ENCODE measurements at regions not wholly inside any gene's neighbourhood (a gene's known extent, or its start where the extent isn't known, plus 50 kb on each side); places are given as distances from the start of the nearest gene placed in this dataset.
A peak's percentile ranks its signal among the peaks of the same experiment; 100 is the strongest.

GRCh38 chr11:127567237-127567932, 566.8 kb upstream of the KIRREL3 start:
- DNase-seq = no peak

GRCh38 chr11:127564810-127565209, 564.2 kb upstream of the KIRREL3 start:
- no peak for DNase-seq

GRCh38 chr11:127559978-127560377, 559.4 kb upstream of the KIRREL3 start:
- no peak for DNase-seq

DNA sequence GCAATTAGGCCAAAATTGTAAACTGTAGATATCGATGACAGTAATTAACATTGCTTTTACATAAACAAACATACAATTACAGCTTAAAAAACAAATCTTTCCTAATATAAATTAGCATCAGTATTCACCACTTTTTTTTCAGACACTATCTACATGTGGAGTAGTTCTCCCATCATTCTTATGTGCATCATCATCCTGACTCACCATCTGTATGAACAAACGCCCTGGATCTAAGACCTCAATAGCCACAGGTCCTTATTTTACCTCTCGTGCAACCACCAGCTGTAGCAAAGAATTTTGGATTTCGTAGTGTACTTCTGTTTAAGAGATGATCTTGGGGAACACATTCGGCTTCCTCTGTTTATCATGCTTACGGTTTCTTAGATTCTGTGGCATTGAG, 551.9 kb upstream of the KIRREL3 start:
- no peak for DNase-seq

- DNase-seq = no peak
Observed at GRCh38 chr11:127531167-127531566, 530.6 kb upstream of the KIRREL3 start.

- DNase-seq = no peak
Observed at GRCh38 chr11:127528297-127528696, 527.7 kb upstream of the KIRREL3 start.

- no peak for DNase-seq
Observed at GRCh38 chr11:127524618-127525017, 524.0 kb upstream of the KIRREL3 start.

DNA sequence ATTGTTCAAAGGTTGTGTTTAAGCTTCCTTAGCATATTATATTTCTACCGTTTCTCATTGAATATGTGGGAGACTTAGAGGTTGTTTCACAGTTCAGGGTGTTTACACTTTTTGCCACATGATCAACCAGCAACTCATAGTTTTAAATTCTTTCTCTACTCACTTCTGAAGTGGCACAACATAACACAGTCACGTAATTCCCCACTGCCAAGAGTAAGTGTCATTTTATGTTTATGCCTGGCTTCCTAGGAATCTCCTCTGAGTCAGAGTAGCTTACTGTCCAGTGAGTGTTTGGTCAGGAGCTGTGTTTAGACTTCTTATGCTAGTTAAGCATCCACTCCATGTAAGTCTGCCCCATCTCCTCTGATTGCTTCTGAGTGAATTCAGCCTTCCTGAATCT, 520.8 kb upstream of the KIRREL3 start:
- DNase-seq = no peak

DNA sequence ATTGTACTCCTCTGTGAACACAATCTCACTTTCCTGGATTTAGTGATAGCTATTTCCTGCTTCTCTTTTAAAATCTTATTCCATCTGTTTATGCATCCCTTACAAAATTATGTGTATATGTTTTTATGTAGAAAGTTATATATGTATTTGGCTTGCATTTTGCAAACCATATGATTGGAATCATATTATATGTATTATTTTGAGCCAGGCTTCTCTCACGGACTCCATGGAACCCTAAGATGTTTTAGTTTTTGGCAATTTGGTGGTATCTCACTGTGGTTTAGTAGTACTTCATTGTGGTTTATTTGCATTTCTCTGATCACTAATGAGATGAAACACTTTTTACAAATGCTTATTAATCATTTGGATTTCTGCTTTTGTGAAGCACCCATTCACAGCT, 507.3 kb upstream of the KIRREL3 start:
- no peak for DNase-seq

GRCh38 chr11:127506647-127507046, 506.1 kb upstream of the KIRREL3 start:
- no peak for DNase-seq

DNA sequence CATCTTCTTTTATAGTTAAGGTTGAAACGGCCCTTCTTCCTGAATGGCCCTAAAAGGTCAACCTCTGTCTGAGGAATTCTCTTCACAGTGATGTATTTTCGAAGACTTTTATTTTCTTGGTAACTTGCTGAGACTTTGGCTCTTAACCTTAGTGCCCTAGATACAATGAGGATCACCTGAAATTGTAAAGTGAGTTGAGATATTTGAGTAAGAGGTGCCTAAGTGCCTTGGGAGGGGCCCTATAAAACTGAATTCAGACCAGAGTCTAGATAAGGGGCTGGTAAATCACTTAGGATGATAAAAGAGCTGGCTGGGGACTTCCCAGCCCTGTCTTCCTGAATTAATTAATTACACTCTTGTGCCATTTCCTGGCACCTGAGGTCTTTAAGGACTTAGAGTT, 505.6 kb upstream of the KIRREL3 start:
- no peak for DNase-seq

- DNase-seq = no peak
Observed at GRCh38 chr11:127496165-127496564, 495.6 kb upstream of the KIRREL3 start.

DNA sequence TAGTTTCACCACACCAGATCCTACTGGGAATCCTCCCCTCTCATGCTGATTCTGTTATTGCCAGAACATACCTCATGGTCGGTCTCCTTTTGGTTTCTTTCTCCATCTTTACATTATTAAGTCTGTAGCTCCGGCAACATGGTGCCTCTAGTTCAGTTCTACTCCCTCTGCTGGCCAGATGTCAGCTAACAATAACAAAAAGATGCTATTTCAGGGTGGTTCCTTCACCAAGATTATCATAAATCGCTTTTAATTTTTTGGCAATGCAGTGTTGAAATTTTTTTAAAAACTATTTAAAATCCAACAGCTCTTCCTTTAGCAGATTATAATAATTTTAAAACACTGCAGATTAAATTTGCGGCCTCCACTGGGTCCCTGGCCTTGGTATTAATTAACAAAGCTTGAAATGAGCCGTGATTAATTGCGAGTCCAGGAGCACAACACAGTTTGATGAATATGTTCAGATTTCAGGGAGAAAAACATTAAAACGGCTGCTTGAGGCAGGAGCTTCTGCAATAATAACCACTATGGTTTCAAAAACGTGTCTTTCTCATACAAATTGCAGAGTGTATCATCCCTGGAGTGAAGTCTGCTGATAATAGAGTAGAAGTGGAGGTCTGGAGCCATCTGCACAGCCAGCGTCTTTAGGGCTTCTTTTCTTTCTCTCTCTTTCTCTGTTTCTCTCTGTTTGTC, 492.9 kb upstream of the KIRREL3 start:
- no peak for DNase-seq

DNA sequence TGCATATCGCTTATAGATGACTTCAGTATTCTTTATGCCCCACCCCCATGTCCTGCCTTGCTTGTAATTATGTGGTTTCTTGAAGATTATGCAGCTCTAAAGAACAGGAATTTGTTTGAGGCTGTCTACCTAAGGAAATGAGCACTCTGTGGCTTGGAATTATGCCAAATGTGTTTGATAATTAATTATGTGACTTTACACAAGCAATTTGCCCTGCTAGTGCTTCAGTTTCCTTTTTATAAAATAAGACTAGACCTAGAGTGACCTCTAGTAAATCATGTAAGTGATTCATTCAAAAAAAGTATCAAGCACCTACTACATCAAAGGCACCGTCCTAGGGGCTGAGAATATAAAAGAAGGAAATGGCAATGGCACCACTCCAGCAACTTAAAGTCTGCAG, 491.5 kb upstream of the KIRREL3 start:
- no peak for DNase-seq

DNA sequence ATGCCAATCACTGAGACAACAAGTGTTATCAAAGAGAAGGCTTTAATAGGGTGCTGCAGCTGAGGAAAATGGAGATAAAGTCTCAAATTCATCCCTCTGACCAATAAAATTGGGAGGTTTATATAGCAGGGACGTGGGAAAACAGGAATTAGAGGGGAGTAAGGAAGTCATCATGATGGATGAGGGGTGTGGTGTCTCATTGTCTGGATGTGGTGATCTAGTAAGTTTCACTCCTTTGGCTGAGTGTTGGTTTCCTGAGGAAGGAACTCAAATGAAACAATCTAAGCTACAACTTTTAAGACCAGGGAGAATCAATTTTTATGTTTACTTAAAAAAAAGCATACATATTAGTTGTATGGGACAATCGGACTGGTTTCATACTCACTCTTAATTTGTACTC, 491.0 kb upstream of the KIRREL3 start:
- no peak for DNase-seq

DNA sequence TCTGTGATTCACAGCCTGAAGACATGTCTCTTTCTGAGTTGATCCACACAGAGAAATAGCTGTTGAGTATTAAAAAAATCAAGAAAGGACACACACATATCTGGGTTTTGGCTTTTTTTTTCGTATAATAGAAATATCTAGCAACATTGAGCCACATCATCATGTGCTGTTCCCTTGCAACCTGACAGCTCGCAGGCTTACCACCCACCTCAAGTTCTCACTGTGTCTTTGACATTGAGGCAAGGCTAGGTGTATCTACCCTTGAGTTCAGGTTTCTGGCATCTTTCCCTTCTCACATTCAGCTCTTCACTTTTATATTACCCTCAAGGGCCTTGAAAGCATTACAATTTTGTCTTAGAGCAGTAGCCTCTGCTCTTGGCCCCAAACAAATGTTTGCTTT, 490.3 kb upstream of the KIRREL3 start:
- DNase-seq = no peak

- no peak for DNase-seq
Observed at GRCh38 chr11:127485541-127485940, 485.0 kb upstream of the KIRREL3 start.

GRCh38 chr11:127481391-127481790, 480.8 kb upstream of the KIRREL3 start:
- DNase-seq = no peak

GRCh38 chr11:127478826-127479225, 478.3 kb upstream of the KIRREL3 start:
- DNase-seq = no peak

GRCh38 chr11:127474766-127475165, 474.2 kb upstream of the KIRREL3 start:
- DNase-seq = no peak

- DNase-seq = no peak
Observed at GRCh38 chr11:127472505-127472904, 471.9 kb upstream of the KIRREL3 start.

GRCh38 chr11:127471662-127472061, 471.1 kb upstream of the KIRREL3 start:
- DNase-seq = no peak

DNA sequence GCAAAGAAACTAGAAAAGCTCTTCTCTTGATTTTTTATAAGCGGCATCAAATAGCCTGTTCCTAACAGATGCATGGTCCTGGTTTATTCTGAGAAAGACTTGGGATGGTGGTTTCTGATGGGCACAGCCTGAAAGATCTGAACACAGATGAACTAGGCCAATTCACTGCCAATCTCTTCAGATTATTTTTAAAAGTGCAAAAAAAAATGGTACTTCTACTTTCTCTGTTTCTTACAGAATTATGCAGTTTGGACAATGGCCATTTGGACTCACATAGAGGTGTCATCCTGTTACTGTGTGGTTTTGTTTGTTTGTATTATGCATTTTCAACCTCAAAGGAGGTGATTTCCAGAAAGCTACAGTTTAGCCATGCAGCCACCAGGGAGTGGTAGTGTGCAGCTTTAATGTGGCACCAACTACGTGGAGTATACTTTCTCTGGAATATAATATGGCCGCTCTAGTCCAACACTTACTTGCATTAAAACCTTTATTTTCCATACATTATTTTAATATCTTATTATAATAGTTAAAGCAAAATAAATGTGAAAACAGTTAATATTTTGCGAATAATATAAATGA, 469.8 kb upstream of the KIRREL3 start:
- DNase-seq = peak in 1 of 2 donors; percentile 14

- DNase-seq = no peak
Observed at GRCh38 chr11:127464325-127464724, 463.8 kb upstream of the KIRREL3 start.

GRCh38 chr11:127462065-127462344, 461.4 kb upstream of the KIRREL3 start:
- no peak for DNase-seq
